Spleen (tissue), 11 donors: ENCODE measurements at regions not wholly inside any gene's neighbourhood (a gene's known extent, or its start where the extent isn't known, plus 50 kb on each side); places are given as distances from the start of the nearest gene placed in this dataset.

Source experiments
- DNase-seq: peaks from one replicate; pipeline ENCODE4 v3.0.0-alpha.2; 2020
- H3K27ac ChIP-seq, 8 donors: fragments of 200-600 bp; sonication (generic) in 7 of 8; 1 replicate in 4 of 8; 2 replicates in 4 of 8; pipeline versions ENCODE4 v1.5.0 to v1.8.0; 2016 to 2021; ENCODE audit warnings: inconsistent platforms in 4 of 8, mild to moderate bottlenecking in 4 of 8, moderate library complexity in 1 of 8
- H3K27me3 ChIP-seq, 7 donors: fragments of 200-600 bp; sonication (generic) in 6 of 7; replicated peaks in 1 of 7; 1 replicate in 4 of 7; 2 replicates in 3 of 7; pipeline versions ENCODE4 v1.5.0 to v1.8.0; 2016 to 2021; ENCODE audit warnings: inconsistent platforms in 3 of 7, mild to moderate bottlenecking in 1 of 7
- H3K36me3 ChIP-seq, 6 donors: fragments of 200-600 bp; sonication (generic) in 5 of 6; 1 replicate in 4 of 6; 2 replicates in 2 of 6; pipeline versions ENCODE4 v1.5.0 to v1.8.0; 2016 to 2021; ENCODE audit warnings: inconsistent platforms in 2 of 6
- H3K4me1 ChIP-seq, 6 donors: fragments of 200-600 bp; sonication (generic) in 5 of 6; 1 replicate in 3 of 6; 2 replicates in 3 of 6; pipeline versions ENCODE4 v1.5.0 to v1.8.0; 2016 to 2021; ENCODE audit warnings: inconsistent platforms in 3 of 6
- H3K4me3 ChIP-seq, 8 donors: fragments of 200-600 bp; sonication (generic) in 7 of 8; 1 replicate in 4 of 8; 2 replicates in 4 of 8; pipeline versions ENCODE4 v1.5.0 to v1.8.0; 2016 to 2021; ENCODE audit warnings: inconsistent platforms in 4 of 8, mild to moderate bottlenecking in 4 of 8, moderate library complexity in 2 of 8
- H3K9me3 ChIP-seq, 8 donors: fragments of 200-600 bp; sonication (generic) in 7 of 8; 1 replicate in 4 of 8; 2 replicates in 4 of 8; pipeline versions ENCODE4 v1.5.0 to v1.8.0; 2016 to 2021; ENCODE audit warnings: inconsistent platforms in 4 of 8
- CTCF ChIP-seq, 11 experiments: fragments of 200-600 bp in 7 of 11; fragments of 450-650 bp in 4 of 11; sonication (generic) in 4 of 11; IDR thresholded peaks in 8 of 11; conservative IDR thresholded peaks in 3 of 11; 1 replicate in 7 of 11; 2 replicates in 4 of 11; pipeline versions ENCODE4 v1.4.0 to v1.8.0; 2016 to 2021; ENCODE audit warnings: antibody characterized with exemption in 11 of 11, inconsistent platforms in 4 of 11, mild to moderate bottlenecking in 1 of 11
- POLR2A ChIP-seq, 3 donors: fragments of 450-650 bp; IDR thresholded peaks; one replicate each; pipeline ENCODE4 v1.5.1; 2017; ENCODE audit warnings: antibody characterized with exemption in 3 of 3, mild to moderate bottlenecking in 1 of 3
- POLR2AphosphoS5 ChIP-seq, 3 donors: sonication (generic); formaldehyde crosslinking; IDR thresholded peaks; one replicate each; pipeline ENCODE4 v1.5.1; 2017; ENCODE audit warnings: antibody characterized with exemption in 3 of 3
- WGBS, 5 donors: extraction: QIAGEN DNeasy Blood & Tissue Kit in 3 of 5; methylation state at CpG; one replicate each; pipeline versions ENCODE4 v1.1.5 to v1.1.7; 2013 to 2018; 5-methylcytosine and 5-hydroxymethylcytosine counted together
- intact Hi-C: fragments of 100-400 bp; cut with DNase I; formaldehyde crosslinking; loops from one replicate; pipeline ENCODE4 v1.15.0; 2023; ENCODE audit warnings: low total_unique reads
- donor health status: healthy with polysubstance abuse.
- donor health status: DM: no; HTN: no; CAD: no; lungs with moderate emphysema.
- donor health status: DM: no; HTN: no; CAD: no.
- donor health status: Bipolar disorder and iron deficiency.
- donor health status: healthy.
- donor health status: DM: no; HTN: no; CAD: no.
- donor health status: DM: yes; HTN: yes; CAD: no.

- intact Hi-C loops: no loop called here
- 55 to 74% (median 64%) methylated on average over 3 of the region's 3 CpGs for WGBS, 5 donors
- Histone ChIP-seq H3K36me3 (no peaks in the 10 kb centered on the region), H3K27ac (no peak overlapping the region), H3K4me1 (no peaks in the 10 kb centered on the region), H3K9me3 (no peaks in the 10 kb centered on the region), H3K4me3 (no peak overlapping the region), H3K27me3 (peaks cover 0 to 62% (median under 1%) of the 10 kb centered on the region in 7 donors)
- no peak for DNase-seq
- TF ChIP-seq CTCF (IDR thresholded peaks at IDR 0.05 in 8 of 11, conservative IDR thresholded peaks at IDR 0.05 in 3 of 11) (no peak), POLR2A (IDR thresholded peaks at IDR 0.05) (no peak), POLR2AphosphoS5 (IDR thresholded peaks at IDR 0.05) (no peak)
Measured at GRCh38 chr15:91564631-91565030, 288.9 kb upstream of the SLCO3A1 start.

GRCh38 chr15:91566141-91566540 is 287.4 kb upstream of the SLCO3A1 start:
- no peak overlapping the region for H3K27ac ChIP-seq
- DNase-seq: no peak
- H3K9me3 ChIP-seq: no peaks in the 10 kb centered on the region
- H3K4me1 ChIP-seq: no peaks in the 10 kb centered on the region
- H3K27me3 ChIP-seq: peaks cover 0 to 77% (median 3%) of the 10 kb centered on the region in 7 donors
- no peaks in the 10 kb centered on the region for H3K36me3 ChIP-seq
- H3K4me3 ChIP-seq: no peak overlapping the region
- intact Hi-C loops: no loop called here
- 28 to 65% (median 44%) methylated on average over 4 of the region's 4 CpGs for WGBS, 5 donors
- no peak for TF ChIP-seq POLR2A (IDR thresholded peaks at IDR 0.05)
- TF ChIP-seq POLR2AphosphoS5 (IDR thresholded peaks at IDR 0.05): no peak
- TF ChIP-seq CTCF (IDR thresholded peaks at IDR 0.05 in 8 of 11, conservative IDR thresholded peaks at IDR 0.05 in 3 of 11): no peak

GRCh38 chr15:91568036-91568435 is 285.5 kb upstream of the SLCO3A1 start:
- DNase-seq: no peak
- no peak overlapping the region for H3K4me3 ChIP-seq
- peaks cover 0 to 63% (median 3%) of the 10 kb centered on the region in 7 donors for H3K27me3 ChIP-seq
- WGBS, 5 donors: 83 to 92% (median 90%) methylated on average over 2 of the region's 2 CpGs
- TF ChIP-seq POLR2A (IDR thresholded peaks at IDR 0.05): no peak
- TF ChIP-seq POLR2AphosphoS5 (IDR thresholded peaks at IDR 0.05): no peak
- no peak for TF ChIP-seq CTCF (IDR thresholded peaks at IDR 0.05 in 8 of 11, conservative IDR thresholded peaks at IDR 0.05 in 3 of 11)
- H3K4me1 ChIP-seq: peaks cover 0 to 3% (median 0%) of the 10 kb centered on the region in 6 donors
- H3K27ac ChIP-seq: no peak overlapping the region
- intact Hi-C loops: no loop called here
- H3K9me3 ChIP-seq: no peaks in the 10 kb centered on the region
- H3K36me3 ChIP-seq: no peaks in the 10 kb centered on the region

- intact Hi-C loops: no loop called here
- Histone ChIP-seq H3K4me1 (peaks cover 0 to 3% (median 0%) of the 10 kb centered on the region in 6 donors), H3K4me3 (no peak overlapping the region), H3K9me3 (no peaks in the 10 kb centered on the region), H3K27me3 (peaks cover 0 to 37% (median 0%) of the 10 kb centered on the region in 7 donors), H3K36me3 (no peaks in the 10 kb centered on the region), H3K27ac (no peak overlapping the region)
- 57 to 68% (median 60%) methylated on average over 5 of the region's 5 CpGs for WGBS, 5 donors
- no peak for DNase-seq
- TF ChIP-seq CTCF (IDR thresholded peaks at IDR 0.05 in 8 of 11, conservative IDR thresholded peaks at IDR 0.05 in 3 of 11) (no peak), POLR2A (IDR thresholded peaks at IDR 0.05) (no peak), POLR2AphosphoS5 (IDR thresholded peaks at IDR 0.05) (peak in 1 of 3 donors; percentile 61)
Measured at GRCh38 chr15:91572110-91572509, 281.4 kb upstream of the SLCO3A1 start.
